HEK293T (cell line): ENCODE measurements at regions not wholly inside any gene's neighbourhood (a gene's known extent, or its start where the extent isn't known, plus 50 kb on each side); places are given as distances from the start of the nearest gene placed in this dataset.

Source experiments
- BHLHE40 ChIP-seq: fragments of 450-650 bp; IDR thresholded peaks from 2 replicates; pipeline ENCODE4 v1.6.1; 2016; ENCODE audit warnings: mild to moderate bottlenecking, moderate library complexity, borderline replicate concordance
- CTBP1 ChIP-seq: fragments of 450-650 bp; IDR thresholded peaks from 2 replicates; pipeline ENCODE4 v1.6.1; 2016; ENCODE audit warnings: borderline replicate concordance
- FOXM1 ChIP-seq: fragments of 450-650 bp; IDR thresholded peaks from 2 replicates; pipeline ENCODE4 v1.6.1; 2017; ENCODE audit warnings: mild to moderate bottlenecking, borderline replicate concordance
- SUZ12 ChIP-seq: fragments of 450-650 bp; IDR thresholded peaks from 2 replicates; pipeline ENCODE4 v1.6.1; 2016; ENCODE audit warnings: mild to moderate bottlenecking

DNA sequence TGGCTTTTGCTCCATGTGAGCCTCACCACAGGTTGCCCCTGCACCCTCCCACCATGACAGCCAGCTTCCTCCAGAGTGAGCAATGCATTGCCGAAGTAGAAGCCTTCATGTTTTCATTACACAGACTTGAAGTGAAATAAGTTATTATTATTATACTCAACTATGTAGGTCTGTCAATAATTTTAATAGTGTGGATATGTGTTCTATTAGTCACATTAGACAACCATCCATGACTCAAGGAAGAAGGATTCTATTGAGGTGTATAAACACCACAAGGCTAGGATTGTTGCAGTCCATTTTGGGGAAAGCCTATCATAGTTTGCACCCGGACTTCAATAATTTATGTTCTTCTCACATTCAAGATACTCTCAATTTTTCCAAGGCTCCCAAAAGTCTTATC is 369.5 kb downstream of the TAF11L14 start:
- TF ChIP-seq CTBP1 (no peak), BHLHE40 (no peak), SUZ12 (no peak), FOXM1 (no peak)
